Urinary bladder (tissue), 3 donors: ENCODE measurements at regions not wholly inside any gene's neighbourhood (a gene's known extent, or its start where the extent isn't known, plus 50 kb on each side); places are given as distances from the start of the nearest gene placed in this dataset.

ENCODE experiments used
- DNase-seq: peaks from one replicate; pipeline ENCODE4 v3.0.0-alpha.2; 2015; ENCODE audit errors: extremely low spot score
- H3K27ac ChIP-seq: one replicate; pipeline ENCODE4 v1.5.1; 2013; ENCODE audit warnings: low read depth, mild to moderate bottlenecking, moderate library complexity
- H3K36me3 ChIP-seq: one replicate; pipeline ENCODE4 v1.6.1; 2013; ENCODE audit warnings: mild to moderate bottlenecking, moderate library complexity; ENCODE audit not compliant: insufficient read depth
- H3K4me1 ChIP-seq: one replicate; pipeline ENCODE4 v1.6.1; 2013; ENCODE audit warnings: mild to moderate bottlenecking, moderate library complexity; ENCODE audit not compliant: insufficient read depth
- H3K4me3 ChIP-seq: one replicate; pipeline ENCODE4 v1.5.1; 2013; ENCODE audit warnings: low read depth, low read length
- WGBS: extraction: QIAGEN DNeasy Blood & Tissue Kit; methylation state at CpG from one replicate; pipeline ENCODE4 v1.1.7; 2013; 5-methylcytosine and 5-hydroxymethylcytosine counted together
- donor health status: healthy with polysubstance abuse.
- donor health status: healthy.

GRCh38 chr18:71754246-71754645 is 789.9 kb downstream of the CBLN2 start:
- WGBS = 60% methylated on average over 1 of the region's 1 CpG
- H3K27ac ChIP-seq = no peak overlapping the region
- H3K4me1 ChIP-seq = no peaks in the 10 kb centered on the region
- no peak for DNase-seq
- no peaks in the 10 kb centered on the region for H3K36me3 ChIP-seq
- H3K4me3 ChIP-seq = no peak overlapping the region

- H3K27ac ChIP-seq = no peak overlapping the region
- no peaks in the 10 kb centered on the region for H3K4me1 ChIP-seq
- DNase-seq = no peak
- 93% methylated on average over 4 of the region's 4 CpGs for WGBS
- H3K4me3 ChIP-seq = no peak overlapping the region
- H3K36me3 ChIP-seq = no peaks in the 10 kb centered on the region
Measured at GRCh38 chr18:71743634-71744033, 800.5 kb downstream of the CBLN2 start.

- Histone ChIP-seq H3K27ac (no peak overlapping the region), H3K4me1 (no peaks in the 10 kb centered on the region), H3K36me3 (no peaks in the 10 kb centered on the region), H3K4me3 (no peak overlapping the region)
- no peak for DNase-seq
- WGBS = 91% methylated on average over 2 of the region's 2 CpGs
Measured at GRCh38 chr18:71729611-71730010, 814.5 kb downstream of the CBLN2 start.

GRCh38 chr18:71727909-71728308 is 816.2 kb downstream of the CBLN2 start:
- WGBS = 68% methylated on average over 2 of the region's 2 CpGs
- no peaks in the 10 kb centered on the region for H3K4me1 ChIP-seq
- H3K27ac ChIP-seq = no peak overlapping the region
- no peaks in the 10 kb centered on the region for H3K36me3 ChIP-seq
- no peak for DNase-seq
- H3K4me3 ChIP-seq = no peak overlapping the region

- DNase-seq = no peak
- H3K27ac ChIP-seq = no peak overlapping the region
- H3K4me1 ChIP-seq = no peaks in the 10 kb centered on the region
- H3K36me3 ChIP-seq = no peaks in the 10 kb centered on the region
- no peak overlapping the region for H3K4me3 ChIP-seq
- WGBS = 80% methylated on average over 2 of the region's 2 CpGs
Measured at GRCh38 chr18:71725256-71725655, 818.9 kb downstream of the CBLN2 start.

GRCh38 chr18:71707985-71708500 is 836.1 kb downstream of the CBLN2 start:
- no peak overlapping the region for H3K4me3 ChIP-seq
- no peak for DNase-seq
- no peak overlapping the region for H3K27ac ChIP-seq
- H3K36me3 ChIP-seq = peaks cover 2% of the 10 kb centered on the region
- 61% methylated on average over 1 of the region's 1 CpG for WGBS
- no peaks in the 10 kb centered on the region for H3K4me1 ChIP-seq

- Histone ChIP-seq H3K36me3 (peaks cover 2% of the 10 kb centered on the region), H3K4me3 (no peak overlapping the region), H3K4me1 (no peaks in the 10 kb centered on the region), H3K27ac (no peak overlapping the region)
- DNase-seq = no peak
- WGBS = 41% methylated on average over 1 of the region's 1 CpG
Measured at GRCh38 chr18:71707400-71707799, 836.7 kb downstream of the CBLN2 start.

GRCh38 chr18:71689416-71690160 is 854.6 kb downstream of the CBLN2 start:
- Histone ChIP-seq H3K27ac (no peak overlapping the region), H3K4me3 (no peak overlapping the region), H3K4me1 (no peaks in the 10 kb centered on the region), H3K36me3 (no peaks in the 10 kb centered on the region)
- 46% methylated on average over 2 of the region's 2 CpGs for WGBS
- no peak for DNase-seq

GRCh38 chr18:71682591-71682990 is 861.6 kb downstream of the CBLN2 start:
- H3K27ac ChIP-seq = no peak overlapping the region
- WGBS = 67% methylated on average over 5 of the region's 5 CpGs
- no peak overlapping the region for H3K4me3 ChIP-seq
- no peak for DNase-seq
- no peaks in the 10 kb centered on the region for H3K36me3 ChIP-seq
- H3K4me1 ChIP-seq = no peaks in the 10 kb centered on the region

- Histone ChIP-seq H3K4me3 (no peak overlapping the region), H3K27ac (no peak overlapping the region), H3K36me3 (no peaks in the 10 kb centered on the region), H3K4me1 (no peaks in the 10 kb centered on the region)
- 86% methylated on average over 2 of the region's 2 CpGs for WGBS
- no peak for DNase-seq
Measured at GRCh38 chr18:71678144-71678543, 866.0 kb downstream of the CBLN2 start.

GRCh38 chr18:71673954-71674353 is 870.2 kb downstream of the CBLN2 start:
- Histone ChIP-seq H3K4me1 (no peaks in the 10 kb centered on the region), H3K36me3 (no peaks in the 10 kb centered on the region), H3K27ac (no peak overlapping the region), H3K4me3 (no peak overlapping the region)
- no peak for DNase-seq
- WGBS = 94% methylated on average over 10 of the region's 10 CpGs

- Histone ChIP-seq H3K27ac (no peak overlapping the region), H3K4me3 (no peak overlapping the region), H3K36me3 (no peaks in the 10 kb centered on the region), H3K4me1 (no peaks in the 10 kb centered on the region)
- WGBS = 91% methylated on average over 5 of the region's 5 CpGs
- DNase-seq = no peak
Measured at GRCh38 chr18:71673498-71673897, 870.6 kb downstream of the CBLN2 start.

- no peak for DNase-seq
- WGBS = 93% methylated on average over 2 of the region's 2 CpGs
- no peak overlapping the region for H3K27ac ChIP-seq
- no peak overlapping the region for H3K4me3 ChIP-seq
- no peaks in the 10 kb centered on the region for H3K4me1 ChIP-seq
- H3K36me3 ChIP-seq = no peaks in the 10 kb centered on the region
Measured at GRCh38 chr18:71666481-71666880, 877.7 kb downstream of the CBLN2 start.

- H3K27ac ChIP-seq = no peak overlapping the region
- H3K36me3 ChIP-seq = no peaks in the 10 kb centered on the region
- no peak overlapping the region for H3K4me3 ChIP-seq
- H3K4me1 ChIP-seq = no peaks in the 10 kb centered on the region
- no peak for DNase-seq
Measured at GRCh38 chr18:71665131-71665530, 879.0 kb downstream of the CBLN2 start.
